ENCODE measurements at regions not wholly inside any gene's neighbourhood (a gene's known extent, or its start where the extent isn't known, plus 50 kb on each side); places are given as distances from the start of the nearest gene placed in this dataset.

- no peak overlapping the region for H2AFZ ChIP-seq (replicated peaks; ENCODE audit: low read length, poor library complexity)
- intact Hi-C loops (cut with micrococcal nuclease) (no loop called here), dilution Hi-C loops (cut with HindIII; ENCODE audit: low sequenced_read_pairs, unreplicated experiment) (no loop called here), in situ Hi-C loops (cut with MboI; ENCODE audit: low sequenced_read_pairs) (no loop called here)
- H3K56ac ChIP-seq (ENCODE audit: extremely low read depth, insufficient read depth, low read length): no peak overlapping the region
- no peak overlapping the region for H4K5ac ChIP-seq (ENCODE audit: low read depth, low read length)
- CTCF ChIA-PET: no interaction called here
- H3K9me3 ChIP-seq (ENCODE audit: control insufficient read depth, insufficient read depth, low read length): peaks cover 3% of the 10 kb centered on the region; the same call in 1 of the 2 replicates
- H2BK120ac ChIP-seq (ENCODE audit: low read depth, low read length): no peak overlapping the region
- no peak overlapping the region for H3K18ac ChIP-seq (ENCODE audit: low read depth, low read length)
- H3K4me2 ChIP-seq (ENCODE audit: low read depth, low read length): no peak overlapping the region
- H3K27ac ChIP-seq (ENCODE audit: insufficient read depth, low read length): no peak overlapping the region
- no peak overlapping the region for H3K23ac ChIP-seq (ENCODE audit: low read depth, low read length)
- no peak overlapping the region for H2BK5ac ChIP-seq (ENCODE audit: low read depth, low read length, poor library complexity, severe bottlenecking)
- no peak overlapping the region for H3K14ac ChIP-seq (replicated peaks; ENCODE audit: low read depth, low read length)
- H3K4me1 ChIP-seq (ENCODE audit: control insufficient read depth, insufficient read depth, low read length): no peaks in the 10 kb centered on the region
- no peak for ATAC-seq (ENCODE audit: low read depth)
- H3K27me3 ChIP-seq (ENCODE audit: control insufficient read depth, insufficient read depth, low read length): no peaks in the 10 kb centered on the region
- H2AK9ac ChIP-seq (replicated peaks; ENCODE audit: low read depth, low read length, poor library complexity): no peak overlapping the region
- no peak overlapping the region for H3K9ac ChIP-seq (ENCODE audit: low read depth, low read length)
- no peak overlapping the region for H2AK5ac ChIP-seq (ENCODE audit: low read depth, low read length)
- H3K79me1 ChIP-seq (ENCODE audit: low read depth in 1 of 2, low read length in 2 of 2): no peaks in the 10 kb centered on the region
- H2BK15ac ChIP-seq (ENCODE audit: low read depth, low read length): no peak overlapping the region
- H3K36me3 ChIP-seq (ENCODE audit: control insufficient read depth, insufficient read depth, low read length): no peaks in the 10 kb centered on the region
- no peak overlapping the region for H3K4me3 ChIP-seq (ENCODE audit: insufficient read depth, low read depth, low read length)
- DNase-seq: no peak
- H3K9me1 ChIP-seq (ENCODE audit: insufficient read depth, low read length): no peaks in the 10 kb centered on the region
- H4K20me1 ChIP-seq (ENCODE audit: insufficient read depth, low read length): no peaks in the 10 kb centered on the region
- BruUV-seq (replicated peaks): no TSS peak
- WGBS, 2 experiments (ENCODE audit: extremely low coverage in 2 of 2, insufficient read length in 1 of 2): no CpG with 5 or more reads among the region's 4 CpGs
- H4K91ac ChIP-seq (ENCODE audit: insufficient read depth, low read depth, low read length): no peak overlapping the region
- H4K8ac ChIP-seq (ENCODE audit: low read depth in 2 of 2, low read length in 2 of 2): no peak overlapping the region
- no peak overlapping the region for H3K4ac ChIP-seq (ENCODE audit: low read depth, low read length)
- no peak overlapping the region for H2BK20ac ChIP-seq (ENCODE audit: low read depth, low read length)
- TF ChIP-seq CTCF (conservative IDR thresholded peaks at IDR 0.05; ENCODE audit: low read depth, low read length) (no peak), FOS (IDR thresholded peaks at IDR 0.05; ENCODE audit: low read depth, low read length) (no peak), MAZ (IDR thresholded peaks at IDR 0.05; ENCODE audit: borderline replicate concordance, low read depth, low read length) (no peak), POLR2A (IDR thresholded peaks at IDR 0.05; ENCODE audit: low read depth, low read length) (no peak), ELK1 (IDR thresholded peaks at IDR 0.05; ENCODE audit: borderline replicate concordance, low read depth, low read length) (no peak)
- POLR2A ChIA-PET (ENCODE audit: unreplicated experiment): no interaction called here
Measured at GRCh38 chr3:147903026-147903425, 493.9 kb downstream of the ZIC1 start.

Data from IMR-90 (cell line).